Fibroblast of villous mesenchyme (primary cell): ENCODE measurements at regions not wholly inside any gene's neighbourhood (a gene's known extent, or its start where the extent isn't known, plus 50 kb on each side); places are given as distances from the start of the nearest gene placed in this dataset.

ENCODE experiments used
- DNase-seq: peaks from one replicate; pipeline ENCODE4 v3.0.0-alpha.2; 2010; ENCODE audit warnings: low read depth
- H3K4me3 ChIP-seq: 2 replicates; pipeline ENCODE4 v1.5.1; 2011; ENCODE audit warnings: low read depth, mild to moderate bottlenecking, low read length
- CTCF ChIP-seq: IDR thresholded peaks from 2 replicates; pipeline ENCODE4 v1.5.1; 2012; ENCODE audit warnings: low read depth, mild to moderate bottlenecking, low read length; ENCODE audit not compliant: insufficient read depth

DNA sequence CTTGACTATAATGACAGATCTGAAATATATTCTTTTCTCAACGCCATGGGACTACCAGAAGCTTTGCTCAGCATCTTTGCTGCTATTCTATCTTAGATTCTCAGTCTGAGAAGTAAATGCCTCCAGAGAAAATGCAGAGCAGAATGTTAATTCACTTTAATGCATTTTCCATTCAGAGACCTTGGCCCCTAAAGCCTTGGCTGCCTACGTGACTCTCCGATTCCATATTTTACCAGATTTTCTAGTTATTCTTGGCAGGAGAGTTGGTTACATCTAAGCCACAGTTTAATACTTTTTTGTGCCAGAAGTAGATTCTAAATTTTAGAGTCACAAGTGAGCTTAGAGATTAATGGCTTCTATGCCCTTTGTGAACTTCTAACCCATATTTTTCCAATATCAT, 837.1 kb upstream of the POU3F3 start:
- H3K4me3 ChIP-seq: no peak overlapping the region
- DNase-seq: no peak
- TF ChIP-seq CTCF: no peak

- no peak for DNase-seq
- no peak for TF ChIP-seq CTCF
- no peak overlapping the region for H3K4me3 ChIP-seq
These were observed 830.6 kb upstream of the POU3F3 start for GRCh38 chr2:104023306-104023705.

- H3K4me3 ChIP-seq: no peak overlapping the region
- no peak for TF ChIP-seq CTCF
- no peak for DNase-seq
These were observed 830.1 kb upstream of the POU3F3 start for GRCh38 chr2:104023765-104024164.

- no peak for TF ChIP-seq CTCF
- no peak overlapping the region for H3K4me3 ChIP-seq
- DNase-seq: no peak
These were observed 828.6 kb upstream of the POU3F3 start for GRCh38 chr2:104025295-104025694.

- no peak overlapping the region for H3K4me3 ChIP-seq
- no peak for TF ChIP-seq CTCF
- no peak for DNase-seq
These were observed 827.2 kb upstream of the POU3F3 start for GRCh38 chr2:104026725-104027124.

DNA sequence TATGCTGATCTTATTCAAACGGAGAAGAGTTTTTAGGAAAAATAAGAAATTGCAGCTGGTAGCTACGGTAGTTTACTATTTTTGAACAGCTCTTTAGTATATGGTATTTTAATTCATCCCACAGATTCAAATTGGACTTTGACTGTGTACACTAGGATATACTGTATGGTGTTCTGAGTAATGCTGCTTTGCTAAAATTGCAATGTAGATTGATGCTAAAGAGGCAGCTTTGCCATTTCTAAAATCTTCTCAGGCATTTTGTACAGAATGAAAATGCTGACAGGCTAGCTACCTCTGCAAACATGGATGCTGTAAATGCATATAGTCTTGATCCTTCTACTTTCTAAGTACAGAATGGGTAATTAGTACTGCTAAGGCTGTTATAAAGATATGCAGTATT, 826.6 kb upstream of the POU3F3 start:
- no peak for TF ChIP-seq CTCF
- H3K4me3 ChIP-seq: no peak overlapping the region
- DNase-seq: no peak

DNA sequence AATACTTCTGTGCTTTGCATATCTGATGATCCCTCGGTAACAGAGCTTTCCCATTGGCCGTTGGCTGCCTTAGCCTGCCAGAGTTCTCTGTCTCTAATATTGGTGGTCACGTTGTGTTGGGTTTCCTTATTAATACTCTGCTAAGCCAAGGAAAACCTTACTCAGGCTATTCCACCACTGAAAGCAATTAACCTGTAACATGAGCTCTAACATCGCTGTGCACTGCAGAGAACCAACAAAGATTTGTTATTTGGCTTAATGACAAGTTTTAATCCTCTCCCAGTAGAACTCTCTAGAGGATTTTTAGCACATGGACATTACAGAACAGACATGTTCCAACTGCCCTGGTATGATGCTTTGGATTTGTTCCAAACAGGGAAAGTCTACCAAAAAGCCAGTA, 825.9 kb upstream of the POU3F3 start:
- H3K4me3 ChIP-seq: no peak overlapping the region
- no peak for DNase-seq
- no peak for TF ChIP-seq CTCF
